ENCODE measurements at regions not wholly inside any gene's neighbourhood (a gene's known extent, or its start where the extent isn't known, plus 50 kb on each side); places are given as distances from the start of the nearest gene placed in this dataset.
"Not testable (repeated sequence)": the region's sequence is repeated elsewhere in the genome, so short reads cannot be mapped to it uniquely, and the experiment has no call there.

GRCh38 chr19:14277608-14278007, 71.6 kb upstream of the ADGRL1 start:
- Mint-ChIP-seq H3K4me1 (ENCODE audit: unreplicated experiment) (no peaks in the 10 kb centered on the region), H3K36me3 (no peaks in the 10 kb centered on the region), H3K27ac (no peak overlapping the region), H3K4me3 (no peak overlapping the region), H3K9me3 (no peaks in the 10 kb centered on the region), H3K27me3 (no peaks in the 10 kb centered on the region)
- no peak for TF ChIP-seq CTCF (conservative IDR thresholded peaks at IDR 0.05)
- DNase-seq (ENCODE audit: extremely low spot score, unreplicated experiment), result no peak

DNA sequence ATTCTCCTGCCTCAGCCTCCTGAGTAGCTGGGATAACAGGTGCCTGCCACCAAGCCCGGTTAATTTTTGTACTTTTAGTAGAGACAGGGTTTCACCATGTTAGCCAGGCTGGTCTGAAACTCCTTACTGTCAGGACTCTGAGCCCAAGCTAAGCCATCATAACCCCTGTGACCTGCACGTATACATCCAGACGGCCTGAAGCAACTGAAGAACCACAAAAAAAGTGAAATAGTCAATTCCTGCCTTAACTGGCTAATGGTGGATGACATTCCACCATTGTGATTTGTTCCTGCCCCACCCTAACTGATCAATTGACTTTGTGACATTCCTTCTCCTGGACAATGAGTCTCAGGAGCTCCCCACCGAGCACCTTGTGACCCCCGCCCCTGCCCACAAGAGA, 69.9 kb upstream of the ADGRL1 start:
- DNase-seq (ENCODE audit: extremely low spot score, unreplicated experiment); H3K4me1 Mint-ChIP-seq (ENCODE audit: unreplicated experiment); H3K27ac Mint-ChIP-seq; H3K27me3 Mint-ChIP-seq; H3K4me3 Mint-ChIP-seq; H3K36me3 Mint-ChIP-seq; H3K9me3 Mint-ChIP-seq: not testable (repeated sequence)

- Mint-ChIP-seq H3K4me1 (ENCODE audit: unreplicated experiment) (peaks cover 7% of the 10 kb centered on the region), H3K27me3 (peaks cover 9% of the 10 kb centered on the region), H3K27ac (no peak overlapping the region), H3K9me3 (no peaks in the 10 kb centered on the region), H3K4me3 (no peak overlapping the region), H3K36me3 (no peaks in the 10 kb centered on the region)
- no peak for TF ChIP-seq CTCF (conservative IDR thresholded peaks at IDR 0.05)
- no peak for DNase-seq (ENCODE audit: extremely low spot score, unreplicated experiment)
These were observed 66.7 kb upstream of the ADGRL1 start for GRCh38 chr19:14272623-14273022.

GRCh38 chr19:14271840-14272239, 65.9 kb upstream of the ADGRL1 start:
- Mint-ChIP-seq H3K27me3 (peaks cover 17% of the 10 kb centered on the region), H3K4me1 (ENCODE audit: unreplicated experiment) (peaks cover 7% of the 10 kb centered on the region), H3K9me3 (no peaks in the 10 kb centered on the region), H3K27ac (no peak overlapping the region), H3K36me3 (no peaks in the 10 kb centered on the region), H3K4me3 (no peak overlapping the region)
- TF ChIP-seq CTCF (conservative IDR thresholded peaks at IDR 0.05), result no peak
- no peak for DNase-seq (ENCODE audit: extremely low spot score, unreplicated experiment)

DNA sequence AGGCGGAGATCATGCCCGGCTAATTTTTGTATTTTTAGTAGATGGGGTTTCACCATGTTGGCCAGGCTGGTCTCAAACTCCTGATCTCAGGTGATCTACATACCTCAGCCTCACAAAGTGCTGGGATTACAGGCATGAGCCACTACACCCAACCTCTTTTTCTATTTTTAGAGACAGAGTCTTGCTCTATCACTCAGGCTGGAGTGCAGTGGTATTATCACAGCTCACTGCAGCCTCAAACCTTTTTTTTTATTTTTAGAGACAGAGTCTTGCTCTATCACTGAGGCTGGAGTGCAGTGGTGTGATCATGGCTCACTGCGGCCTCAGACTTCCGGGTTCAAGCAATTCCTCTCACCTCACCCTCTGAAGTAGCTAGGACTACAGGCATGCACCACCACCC, 64.6 kb upstream of the ADGRL1 start:
- not testable (repeated sequence) for H3K4me1 Mint-ChIP-seq (ENCODE audit: unreplicated experiment)

DNA sequence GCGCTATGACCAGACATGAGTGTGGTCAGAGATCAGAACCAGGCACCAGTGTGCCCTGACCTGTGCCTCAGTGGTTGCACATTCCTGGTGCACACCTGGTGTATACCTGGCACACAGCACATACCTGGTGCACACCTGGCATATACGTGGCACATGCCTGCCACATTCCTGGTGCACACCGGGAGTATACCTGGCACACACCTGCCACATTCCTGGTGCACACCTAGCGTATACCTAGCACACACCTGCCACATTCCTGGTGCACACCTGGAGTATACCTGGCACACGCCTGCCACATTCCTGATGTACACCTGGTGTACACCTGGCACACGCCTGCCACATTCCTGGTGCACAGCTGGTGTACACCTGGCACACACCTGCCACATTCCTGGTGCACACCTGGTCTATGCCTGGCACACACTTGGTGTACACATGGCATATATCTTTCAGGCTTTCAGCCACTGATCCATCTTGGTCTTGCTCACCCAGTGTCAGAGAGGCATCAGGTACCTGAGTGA, 61.3 kb upstream of the ADGRL1 start:
- no peak overlapping the region for H3K27ac Mint-ChIP-seq
- no peak overlapping the region for H3K4me3 Mint-ChIP-seq
- peaks cover 7% of the 10 kb centered on the region for H3K4me1 Mint-ChIP-seq (ENCODE audit: unreplicated experiment)
- no peaks in the 10 kb centered on the region for H3K9me3 Mint-ChIP-seq
- TF ChIP-seq CTCF (conservative IDR thresholded peaks at IDR 0.05), result no peak
- no peaks in the 10 kb centered on the region for H3K36me3 Mint-ChIP-seq
- DNase-seq (ENCODE audit: extremely low spot score, unreplicated experiment), result no peak
- peaks cover 36% of the 10 kb centered on the region for H3K27me3 Mint-ChIP-seq

More for the DNA sequence above, 64.6 kb upstream of the ADGRL1 start:
- H3K27ac Mint-ChIP-seq; H3K36me3 Mint-ChIP-seq; H3K9me3 Mint-ChIP-seq; DNase-seq (ENCODE audit: extremely low spot score, unreplicated experiment); H3K4me3 Mint-ChIP-seq: not testable (repeated sequence)
- H3K27me3 Mint-ChIP-seq, result peaks cover 24% of the 10 kb centered on the region

DNA sequence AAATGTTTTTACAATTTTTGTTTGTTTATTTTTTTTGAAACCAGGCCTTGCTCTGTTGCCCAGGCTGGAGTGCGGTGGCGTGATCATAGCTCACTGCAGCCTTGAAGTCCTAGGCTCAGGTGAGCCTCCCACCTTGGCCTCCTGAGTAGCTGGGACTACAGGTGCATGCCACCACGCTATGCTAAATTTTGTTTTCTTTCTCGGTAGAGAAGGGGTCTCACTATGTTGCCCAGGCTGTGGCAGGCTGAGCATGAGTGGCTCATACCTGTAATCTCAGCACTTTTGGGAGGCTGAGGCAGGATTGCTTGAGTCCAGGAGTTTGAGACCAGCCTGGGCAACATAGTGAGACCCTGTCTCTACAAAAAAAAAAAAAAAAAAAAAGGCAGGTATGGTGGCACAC, 60.2 kb upstream of the ADGRL1 start:
- not testable (repeated sequence) for H3K9me3 Mint-ChIP-seq; H3K36me3 Mint-ChIP-seq; H3K27ac Mint-ChIP-seq; H3K4me1 Mint-ChIP-seq (ENCODE audit: unreplicated experiment); DNase-seq (ENCODE audit: extremely low spot score, unreplicated experiment)
- peaks cover 30% of the 10 kb centered on the region for H3K27me3 Mint-ChIP-seq
- H3K4me3 Mint-ChIP-seq, result peak overlapping the region; percentile 71
